Keratinocyte (primary cell): ENCODE measurements at regions not wholly inside any gene's neighbourhood (a gene's known extent, or its start where the extent isn't known, plus 50 kb on each side); places are given as distances from the start of the nearest gene placed in this dataset.

Source experiments
- DNase-seq: peaks from one replicate; pipeline ENCODE4 v3.0.0-alpha.2; 2011; ENCODE audit warnings: low read depth, missing footprints, low spot score
- FAIRE-seq: peaks from 2 replicates; lab custom pipeline; 2011; peaks lifted over from hg19 to GRCh38; lab: Jason Lieb, UNC
- H2AFZ ChIP-seq: 2 replicates; pipeline ENCODE4 v1.6.0; 2012; ENCODE audit warnings: low read length, control low read depth, inconsistent platforms; ENCODE audit not compliant: control insufficient read depth
- H3K27ac ChIP-seq: 2 replicates; pipeline ENCODE4 v1.5.1; 2011; ENCODE audit warnings: low read length; ENCODE audit not compliant: control insufficient read depth, insufficient read depth
- H3K27me3 ChIP-seq: 3 replicates; pipeline ENCODE4 v1.6.0; 2011; ENCODE audit warnings: low read length; ENCODE audit not compliant: control insufficient read depth, insufficient read depth; ENCODE audit errors: extremely low read depth
- H3K36me3 ChIP-seq, 2 experiments: 2 replicates in 1 of 2; 3 replicates in 1 of 2; pipeline ENCODE4 v1.5.1; 2011; ENCODE audit warnings: low read length in 2 of 2, mild to moderate bottlenecking in 1 of 2; ENCODE audit not compliant: control insufficient read depth in 2 of 2, insufficient read depth in 2 of 2; ENCODE audit errors: extremely low read depth in 1 of 2
- H3K4me1 ChIP-seq: 3 replicates; pipeline ENCODE4 v1.5.1; 2011; ENCODE audit warnings: low read length; ENCODE audit not compliant: control insufficient read depth, insufficient read depth; ENCODE audit errors: extremely low read depth
- H3K4me2 ChIP-seq: 3 replicates; pipeline ENCODE4 v1.6.0; 2011; ENCODE audit warnings: low read depth, low read length; ENCODE audit not compliant: control insufficient read depth, insufficient read depth; ENCODE audit errors: extremely low read depth
- H3K4me3 ChIP-seq, 3 experiments: fragments of 200-600 bp in 1 of 3; sonication (generic) in 1 of 3; 2 replicates in 2 of 3; 3 replicates in 1 of 3; pipeline ENCODE4 v1.5.1; 2011 to 2016; ENCODE audit warnings: low read length in 3 of 3, mild to moderate bottlenecking in 3 of 3, control low read depth in 2 of 3, inconsistent platforms in 1 of 3, low read depth in 1 of 3, mixed read lengths in 1 of 3, mixed run types in 1 of 3, moderate library complexity in 1 of 3; ENCODE audit not compliant: control insufficient read depth in 2 of 3, insufficient read depth in 2 of 3; ENCODE audit errors: extremely low read depth in 1 of 3
- H3K79me2 ChIP-seq: 2 replicates; pipeline ENCODE4 v1.6.0; 2012; ENCODE audit warnings: low read length; ENCODE audit not compliant: control insufficient read depth, insufficient read depth
- H3K9ac ChIP-seq: 3 replicates; pipeline ENCODE4 v1.6.0; 2011; ENCODE audit warnings: low read length; ENCODE audit not compliant: control insufficient read depth, insufficient read depth; ENCODE audit errors: extremely low read depth
- H3K9me1 ChIP-seq: 3 replicates; pipeline ENCODE4 v1.6.0; 2011; ENCODE audit warnings: low read length; ENCODE audit not compliant: control insufficient read depth, insufficient read depth; ENCODE audit errors: extremely low read depth
- H3K9me3 ChIP-seq: 2 replicates; pipeline ENCODE4 v1.5.1; 2012; ENCODE audit warnings: low read depth, low read length; ENCODE audit not compliant: control insufficient read depth
- H4K20me1 ChIP-seq: 3 replicates; pipeline ENCODE4 v1.6.0; 2011; ENCODE audit warnings: low read length; ENCODE audit not compliant: control insufficient read depth, insufficient read depth; ENCODE audit errors: extremely low read depth
- EZH2 ChIP-seq: IDR thresholded peaks from one replicate; pipeline ENCODE4 v1.6.1; 2012; ENCODE audit warnings: inconsistent platforms, mild to moderate bottlenecking, low read length, moderate library complexity
- dilution Hi-C: fragments of 300-500 bp; cut with MboI; formaldehyde crosslinking; loops from one replicate; pipeline ENCODE4 v1.7.0; 2020; ENCODE audit warnings: low sequenced_read_pairs; ENCODE audit not compliant: extremely low pct_ligation_motif_present
- TF ChIP-seq, protein P1 (sequence below), 3 experiments: IDR thresholded peaks in 1 of 3; conservative IDR thresholded peaks in 1 of 3; optimal IDR thresholded peaks in 1 of 3; 2 replicates in 2 of 3; 3 replicates in 1 of 3; pipeline versions ENCODE3 to v1.5.1; 2011; ENCODE audit warnings: low read length in 3 of 3, mild to moderate bottlenecking in 3 of 3, moderate library complexity in 2 of 3, control low read depth in 1 of 3, inconsistent platforms in 1 of 3; ENCODE audit not compliant: insufficient read depth in 2 of 3; ENCODE audit errors: extremely low read depth in 1 of 3

- Histone ChIP-seq H3K4me3 (no peak overlapping the region), H3K27me3 (no peaks in the 10 kb centered on the region), H4K20me1 (no peaks in the 10 kb centered on the region), H3K27ac (no peak overlapping the region), H3K36me3 (no peaks in the 10 kb centered on the region), H2AFZ (no peak overlapping the region), H3K4me1 (no peaks in the 10 kb centered on the region), H3K9ac (no peak overlapping the region), H3K79me2 (no peaks in the 10 kb centered on the region), H3K4me2 (no peak overlapping the region), H3K9me1 (no peaks in the 10 kb centered on the region), H3K9me3 (no peaks in the 10 kb centered on the region)
- dilution Hi-C loops: no loop called here
- FAIRE-seq: no peak
- DNase-seq: no peak
- TF ChIP-seq EZH2: no peak
- TF ChIP-seq, protein P1, sequence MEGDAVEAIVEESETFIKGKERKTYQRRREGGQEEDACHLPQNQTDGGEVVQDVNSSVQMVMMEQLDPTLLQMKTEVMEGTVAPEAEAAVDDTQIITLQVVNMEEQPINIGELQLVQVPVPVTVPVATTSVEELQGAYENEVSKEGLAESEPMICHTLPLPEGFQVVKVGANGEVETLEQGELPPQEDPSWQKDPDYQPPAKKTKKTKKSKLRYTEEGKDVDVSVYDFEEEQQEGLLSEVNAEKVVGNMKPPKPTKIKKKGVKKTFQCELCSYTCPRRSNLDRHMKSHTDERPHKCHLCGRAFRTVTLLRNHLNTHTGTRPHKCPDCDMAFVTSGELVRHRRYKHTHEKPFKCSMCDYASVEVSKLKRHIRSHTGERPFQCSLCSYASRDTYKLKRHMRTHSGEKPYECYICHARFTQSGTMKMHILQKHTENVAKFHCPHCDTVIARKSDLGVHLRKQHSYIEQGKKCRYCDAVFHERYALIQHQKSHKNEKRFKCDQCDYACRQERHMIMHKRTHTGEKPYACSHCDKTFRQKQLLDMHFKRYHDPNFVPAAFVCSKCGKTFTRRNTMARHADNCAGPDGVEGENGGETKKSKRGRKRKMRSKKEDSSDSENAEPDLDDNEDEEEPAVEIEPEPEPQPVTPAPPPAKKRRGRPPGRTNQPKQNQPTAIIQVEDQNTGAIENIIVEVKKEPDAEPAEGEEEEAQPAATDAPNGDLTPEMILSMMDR (optimal IDR thresholded peaks at IDR 0.05 in 1 of 3, IDR thresholded peaks at IDR 0.05 in 1 of 3, conservative IDR thresholded peaks at IDR 0.05 in 1 of 3; ENCODE audit: extremely low read depth in 1 of 3, insufficient read depth in 2 of 3, low read length in 3 of 3): no peak
These were observed 108.2 kb upstream of the NRIP1 start for GRCh38 chr21:15172963-15173362.

DNA sequence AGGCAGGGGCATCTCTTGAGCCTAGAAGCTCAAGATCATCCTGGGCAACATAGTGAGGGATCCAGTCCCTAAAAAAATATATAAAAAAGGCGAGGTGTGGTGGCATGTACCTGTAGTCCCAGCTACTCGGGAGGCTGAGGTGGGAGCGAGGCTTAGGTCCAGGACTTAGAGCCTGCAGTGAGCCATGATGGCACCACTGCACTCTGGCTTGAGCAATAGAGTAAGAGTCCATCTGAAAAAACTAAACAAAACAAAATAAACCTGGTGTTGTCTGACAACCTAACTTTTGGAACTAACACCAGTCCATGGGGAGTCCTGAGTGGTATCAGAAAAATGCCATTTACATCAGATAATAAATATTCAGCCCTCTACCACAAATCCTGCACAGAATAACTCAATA, 110.1 kb upstream of the NRIP1 start:
- H2AFZ ChIP-seq: no peak overlapping the region
- H3K4me2 ChIP-seq: no peak overlapping the region
- no peak for FAIRE-seq
- no peaks in the 10 kb centered on the region for H3K9me1 ChIP-seq
- H3K27ac ChIP-seq: no peak overlapping the region
- H3K9me3 ChIP-seq: no peaks in the 10 kb centered on the region
- no peak for TF ChIP-seq EZH2
- TF ChIP-seq, protein P1 (optimal IDR thresholded peaks at IDR 0.05 in 1 of 3, IDR thresholded peaks at IDR 0.05 in 1 of 3, conservative IDR thresholded peaks at IDR 0.05 in 1 of 3; ENCODE audit: extremely low read depth in 1 of 3, insufficient read depth in 2 of 3, low read length in 3 of 3): no peak
- H3K27me3 ChIP-seq: no peaks in the 10 kb centered on the region
- no peak for DNase-seq
- H3K9ac ChIP-seq: no peak overlapping the region
- no peak overlapping the region for H3K4me3 ChIP-seq
- H3K36me3 ChIP-seq: no peaks in the 10 kb centered on the region
- dilution Hi-C loops: no loop called here
- no peaks in the 10 kb centered on the region for H3K4me1 ChIP-seq
- no peaks in the 10 kb centered on the region for H4K20me1 ChIP-seq
- no peaks in the 10 kb centered on the region for H3K79me2 ChIP-seq
